NB4 (cell line): ENCODE measurements at regions not wholly inside any gene's neighbourhood (a gene's known extent, or its start where the extent isn't known, plus 50 kb on each side); places are given as distances from the start of the nearest gene placed in this dataset.

ENCODE experiments used
- DNase-seq: peaks from one replicate; pipeline ENCODE4 v3.0.0; 2010; ENCODE audit warnings: low read depth
- H3K4me3 ChIP-seq: one replicate; pipeline ENCODE4 v1.5.1; 2011; ENCODE audit warnings: mild to moderate bottlenecking, low read depth, low read length, moderate library complexity
- CTCF ChIP-seq: IDR thresholded peaks from one replicate; pipeline ENCODE4 v1.5.1; 2012; ENCODE audit warnings: low read depth, low read length
- MAX ChIP-seq: IDR thresholded peaks from 2 replicates; pipeline ENCODE4 v1.6.1; 2011; ENCODE audit warnings: low read depth, low read length
- MYC ChIP-seq: IDR thresholded peaks from 2 replicates; pipeline ENCODE4 v1.6.1; 2011; ENCODE audit warnings: low read depth, low read length
- POLR2A ChIP-seq: IDR thresholded peaks from 2 replicates; pipeline ENCODE4 v1.6.1; 2011; ENCODE audit warnings: mild to moderate bottlenecking; ENCODE audit not compliant: insufficient read length; ENCODE audit errors: extremely low read depth

GRCh38 chr10:21246178-21246577 is 279.3 kb downstream of the SKIDA1 start:
- no peak for DNase-seq
- no peak overlapping the region for H3K4me3 ChIP-seq
- TF ChIP-seq POLR2A: no peak
- TF ChIP-seq MAX: no peak
- no peak for TF ChIP-seq CTCF
- TF ChIP-seq MYC: no peak

GRCh38 chr10:21243748-21244257 is 281.7 kb downstream of the SKIDA1 start:
- no peak for DNase-seq
- TF ChIP-seq POLR2A (no peak), MAX (no peak), MYC (no peak), CTCF (no peak)

GRCh38 chr10:21242915-21243314 is 282.6 kb downstream of the SKIDA1 start:
- no peak overlapping the region for H3K4me3 ChIP-seq
- no peak for TF ChIP-seq POLR2A
- TF ChIP-seq MYC: no peak
- no peak for TF ChIP-seq MAX
- no peak for TF ChIP-seq CTCF
- no peak for DNase-seq

More at GRCh38 chr10:21243748-21244257, 281.7 kb downstream of the SKIDA1 start:
- no peak overlapping the region for H3K4me3 ChIP-seq

GRCh38 chr10:21238717-21239116 is 286.8 kb downstream of the SKIDA1 start:
- TF ChIP-seq MAX (no peak), MYC (no peak), POLR2A (no peak), CTCF (no peak)
- no peak overlapping the region for H3K4me3 ChIP-seq
- DNase-seq: no peak

- no peak overlapping the region for H3K4me3 ChIP-seq
- no peak for TF ChIP-seq MYC
- no peak for TF ChIP-seq CTCF
- no peak for TF ChIP-seq POLR2A
- TF ChIP-seq MAX: no peak
- DNase-seq: no peak
These were observed 287.4 kb downstream of the SKIDA1 start for GRCh38 chr10:21238044-21238443.

- no peak for DNase-seq
- TF ChIP-seq MYC (no peak), MAX (no peak), CTCF (no peak), POLR2A (no peak)
- no peak overlapping the region for H3K4me3 ChIP-seq
These were observed 290.7 kb downstream of the SKIDA1 start for GRCh38 chr10:21234761-21235160.
